Aorta (tissue), 5 donors: ENCODE measurements at regions not wholly inside any gene's neighbourhood (a gene's known extent, or its start where the extent isn't known, plus 50 kb on each side); places are given as distances from the start of the nearest gene placed in this dataset.

ENCODE experiments used
- ATAC-seq: fragments of 200-7000 bp; cut with Tn5 transposase; one replicate; pipeline ENCODE4 v1.9.1; 2022; ENCODE audit warnings: moderate library complexity; ENCODE audit not compliant: low FRiP score
- DNase-seq, 2 donors: peaks; one replicate each; pipeline ENCODE4 v3.0.0-alpha.2; 2020
- H3K27ac ChIP-seq, 2 donors: one replicate each; pipeline ENCODE4 v1.5.1; 2013; ENCODE audit warnings: low read length in 2 of 2, mild to moderate bottlenecking in 2 of 2, moderate library complexity in 2 of 2, control low read depth in 1 of 2, inconsistent platforms in 1 of 2, low read depth in 1 of 2
- H3K27me3 ChIP-seq, 2 donors: one replicate each; pipeline ENCODE4 v1.6.1; 2013; ENCODE audit warnings: control low read depth in 1 of 2, low read length in 1 of 2, mild to moderate bottlenecking in 1 of 2, moderate library complexity in 1 of 2; ENCODE audit not compliant: insufficient read depth in 2 of 2, control insufficient read depth in 1 of 2
- H3K36me3 ChIP-seq, 2 donors: one replicate each; pipeline ENCODE4 v1.6.1; 2013; ENCODE audit warnings: control low read depth in 1 of 2, low read length in 1 of 2, mild to moderate bottlenecking in 1 of 2; ENCODE audit not compliant: insufficient read depth in 2 of 2, control insufficient read depth in 1 of 2
- H3K4me1 ChIP-seq, 2 donors: one replicate each; pipeline ENCODE4 v1.6.1; 2013; ENCODE audit warnings: low read length in 2 of 2, control low read depth in 1 of 2, mild to moderate bottlenecking in 1 of 2, moderate library complexity in 1 of 2; ENCODE audit not compliant: insufficient read depth in 2 of 2, control insufficient read depth in 1 of 2
- H3K4me3 ChIP-seq, 2 donors: one replicate each; pipeline ENCODE4 v1.5.1; 2013; ENCODE audit warnings: low read length in 2 of 2, control low read depth in 1 of 2, mild to moderate bottlenecking in 1 of 2
- H3K9me3 ChIP-seq: one replicate; pipeline ENCODE4 v1.6.1; 2013; ENCODE audit warnings: mild to moderate bottlenecking, low read length; ENCODE audit not compliant: control insufficient read depth
- WGBS, 2 donors: extraction: QIAGEN DNeasy Blood & Tissue Kit; methylation state at CpG; one replicate each; pipeline ENCODE4 v1.1.7; 2013; 5-methylcytosine and 5-hydroxymethylcytosine counted together
- intact Hi-C, 2 donors: fragments of 100-400 bp; cut with DNase I; formaldehyde crosslinking; loops; one replicate each; pipeline versions ENCODE4 v1.14.2 to v1.15.0; 2022
- donor health status: healthy with polysubstance abuse.
- donor health status: Bipolar disorder and iron deficiency.
- donor health status: DM: no; HTN: no; CAD: no.
- donor health status: DM: no; HTN: no; CAD: no.
- donor health status: DM: yes; HTN: yes; CAD: no.

DNA sequence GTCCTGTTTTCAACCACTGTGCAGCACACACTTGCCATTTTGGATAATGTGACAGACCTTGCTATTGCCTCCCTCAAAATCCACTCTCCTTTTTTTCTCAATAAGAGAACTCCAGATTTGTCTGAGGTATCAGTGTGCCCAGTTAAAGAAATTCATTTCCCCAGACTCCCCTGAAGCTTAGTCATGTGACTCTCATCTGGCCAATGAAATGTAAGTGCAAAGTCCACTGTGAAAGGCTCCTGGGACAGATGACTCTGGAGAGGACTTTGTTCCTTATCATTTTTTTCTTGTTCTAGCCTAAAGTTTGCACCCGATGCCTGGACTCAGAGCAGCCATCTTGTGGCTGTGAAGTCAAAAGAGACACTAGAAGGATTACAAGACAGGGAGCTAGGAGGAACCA is 268.6 kb upstream of the LRTM1 start:
- DNase-seq (no peak), ATAC-seq (no peak)
- intact Hi-C loops: no loop called here
- Histone ChIP-seq H3K9me3 (no peaks in the 10 kb centered on the region), H3K4me1 (no peaks in the 10 kb centered on the region), H3K27me3 (peaks cover 0 to 2% of the 10 kb centered on the region in 2 donors), H3K4me3 (no peak overlapping the region), H3K36me3 (no peaks in the 10 kb centered on the region), H3K27ac (no peak overlapping the region)
- 75 to 78% methylated on average over 1 of the region's 1 CpG for WGBS, 2 donors

DNA sequence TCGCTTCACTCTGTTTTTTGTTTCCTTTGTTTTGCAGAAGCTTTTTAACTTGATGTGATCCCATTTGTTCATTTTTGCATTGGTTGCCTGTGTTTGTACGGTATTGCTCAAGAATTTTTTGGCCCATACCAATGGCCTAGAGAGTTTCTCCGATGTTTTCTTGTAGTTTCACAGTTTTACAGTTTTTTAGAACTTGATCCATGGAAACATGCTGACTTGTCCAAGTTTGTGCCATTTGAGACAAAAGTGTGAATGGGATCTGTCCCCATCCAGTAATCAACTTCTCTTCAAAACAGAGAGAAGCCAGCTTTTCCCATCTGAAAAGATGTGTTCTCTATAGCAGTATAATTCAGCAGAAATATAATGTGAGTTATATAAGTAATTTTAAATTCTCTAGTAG is 266.5 kb upstream of the LRTM1 start:
- ATAC-seq: no peak
- WGBS, 2 donors: 92 to 93% methylated on average over 3 of the region's 3 CpGs
- no peak for DNase-seq
- intact Hi-C loops: no loop called here
- H3K4me1 ChIP-seq: no peaks in the 10 kb centered on the region
- no peaks in the 10 kb centered on the region for H3K36me3 ChIP-seq
- H3K27ac ChIP-seq: no peak overlapping the region
- no peaks in the 10 kb centered on the region for H3K27me3 ChIP-seq
- peaks cover under 1% of the 10 kb centered on the region for H3K9me3 ChIP-seq
- no peak overlapping the region for H3K4me3 ChIP-seq

DNA sequence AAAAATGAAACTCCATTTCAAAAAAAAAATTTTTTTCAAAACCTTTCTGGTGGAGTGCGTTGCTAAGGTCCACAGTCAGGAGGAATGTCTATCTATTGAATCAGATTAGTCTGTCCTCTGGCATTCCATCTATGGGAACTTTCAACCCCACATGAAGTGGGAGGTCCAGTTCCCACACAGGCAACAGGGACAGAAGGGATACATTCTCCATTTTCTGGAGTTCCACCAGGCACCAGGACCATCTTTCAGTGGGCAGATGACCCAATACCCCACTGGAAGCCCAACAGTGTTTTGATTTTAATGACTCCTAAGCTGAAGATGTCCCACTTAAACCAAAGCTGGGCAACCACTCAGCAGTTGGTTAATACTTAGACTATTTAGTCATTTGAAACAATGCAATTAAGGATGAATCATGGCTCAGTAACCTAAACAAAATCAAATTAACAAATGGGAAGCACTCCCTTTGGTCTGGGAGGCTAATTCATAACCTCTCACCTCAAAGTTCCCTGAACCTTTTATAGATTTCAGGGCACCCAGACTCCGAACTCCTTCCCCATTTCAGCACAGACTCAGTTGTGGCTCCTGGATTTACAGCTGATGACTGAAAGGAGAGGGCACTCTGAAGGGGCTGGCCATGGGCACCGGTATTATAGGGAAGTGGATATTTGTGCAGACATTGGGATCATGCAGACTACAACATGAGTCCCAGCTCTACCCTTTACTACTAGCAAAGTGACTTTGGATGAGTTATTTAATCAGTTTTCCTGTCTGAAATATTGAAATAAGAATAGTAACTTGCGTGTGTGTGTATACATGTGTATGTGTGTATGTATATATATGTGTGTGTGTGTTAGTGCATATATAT is 264.3 kb upstream of the LRTM1 start:
- Histone ChIP-seq H3K4me3 (no peak overlapping the region), H3K4me1 (no peaks in the 10 kb centered on the region), H3K9me3 (peaks cover 5% of the 10 kb centered on the region), H3K36me3 (no peaks in the 10 kb centered on the region), H3K27ac (no peak overlapping the region), H3K27me3 (no peaks in the 10 kb centered on the region)
- ATAC-seq (no peak), DNase-seq (no peak)
- intact Hi-C loops: no loop called here
- WGBS, 2 donors: 75 to 79% methylated on average over 4 of the region's 4 CpGs

DNA sequence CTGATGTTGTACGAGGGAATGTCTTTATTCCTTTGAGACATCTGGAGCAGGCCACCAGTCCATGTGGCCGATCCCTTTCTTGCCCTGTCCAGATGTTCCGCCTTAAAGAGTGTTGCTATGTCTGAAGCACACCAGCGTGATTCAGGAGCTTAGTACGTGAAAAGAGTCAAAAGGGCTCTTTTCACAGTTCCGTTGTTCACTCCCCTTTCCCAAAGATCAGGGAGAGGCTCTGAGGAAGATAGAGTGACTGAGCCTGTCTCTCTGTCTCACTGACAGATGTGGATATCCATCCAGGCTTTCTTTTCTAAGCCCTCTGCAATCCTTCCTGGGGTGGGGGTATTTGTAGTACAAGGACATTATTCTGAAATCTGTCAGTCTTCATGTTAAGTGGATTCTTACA is 262.5 kb upstream of the LRTM1 start:
- no peak for DNase-seq
- Histone ChIP-seq H3K4me1 (no peaks in the 10 kb centered on the region), H3K36me3 (no peaks in the 10 kb centered on the region), H3K4me3 (no peak overlapping the region), H3K27me3 (no peaks in the 10 kb centered on the region), H3K9me3 (peaks cover 5% of the 10 kb centered on the region), H3K27ac (no peak overlapping the region)
- intact Hi-C loops: no loop called here
- no peak for ATAC-seq
- 38 to 46% methylated on average over 6 of the region's 6 CpGs for WGBS, 2 donors

DNA sequence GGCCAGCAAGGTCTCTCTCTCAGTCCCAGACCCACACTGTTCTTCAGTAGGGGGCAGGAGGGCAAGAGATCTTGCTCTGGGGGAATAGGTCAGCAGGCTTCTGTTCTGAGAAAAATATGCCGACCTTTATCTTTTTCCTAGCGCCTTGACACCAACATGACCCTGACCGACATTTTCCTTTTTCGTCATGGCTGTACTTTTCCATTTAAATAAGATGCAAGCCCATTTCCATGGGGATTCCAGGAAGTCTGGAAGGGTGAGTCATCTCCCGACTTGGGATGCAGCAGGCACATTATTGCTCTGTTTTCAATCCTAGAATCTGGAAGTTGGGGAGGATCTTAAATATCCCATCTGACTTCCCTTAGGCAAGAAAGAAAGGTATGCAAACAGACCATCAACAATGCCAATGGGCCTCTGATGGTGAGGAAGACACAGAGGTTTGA is 261.5 kb upstream of the LRTM1 start:
- intact Hi-C loops: loop anchor here (5.0 to 10.0 kb wide), 2 partner anchors 337 to 765 kb away; no protein-coding TSS in a partner anchor
- Histone ChIP-seq H3K9me3 (peaks cover 5% of the 10 kb centered on the region), H3K4me3 (no peak overlapping the region), H3K27ac (no peak overlapping the region), H3K4me1 (no peaks in the 10 kb centered on the region), H3K36me3 (no peaks in the 10 kb centered on the region), H3K27me3 (no peaks in the 10 kb centered on the region)
- ATAC-seq (no peak), DNase-seq (no peak)
- 49 to 50% methylated on average over 5 of the region's 5 CpGs for WGBS, 2 donors

DNA sequence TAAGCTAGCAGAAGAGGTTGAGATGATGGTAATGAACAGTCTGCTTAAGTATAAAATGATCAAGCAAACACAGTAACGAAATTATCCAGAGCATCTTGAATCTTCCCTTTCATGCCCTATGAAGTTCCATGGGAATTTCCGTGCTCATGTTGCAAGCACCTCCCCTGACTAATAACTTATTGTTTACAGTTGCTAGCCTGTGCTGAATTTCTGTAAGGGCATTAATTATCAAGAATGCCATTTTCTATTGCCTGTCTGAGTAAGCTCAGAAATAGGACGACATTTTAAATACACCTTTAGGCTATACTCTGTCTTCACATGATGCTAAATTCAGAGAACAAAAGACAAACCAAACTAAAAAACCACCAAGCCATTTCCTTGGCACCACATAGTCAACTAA is 257.5 kb upstream of the LRTM1 start:
- Histone ChIP-seq H3K36me3 (no peaks in the 10 kb centered on the region), H3K4me3 (no peak overlapping the region), H3K9me3 (peaks cover 5% of the 10 kb centered on the region), H3K4me1 (no peaks in the 10 kb centered on the region), H3K27me3 (no peaks in the 10 kb centered on the region), H3K27ac (no peak overlapping the region)
- intact Hi-C loops: loop anchor here (5.0 to 10.0 kb wide), 2 partner anchors 333 to 761 kb away; no protein-coding TSS in a partner anchor
- ATAC-seq (no peak), DNase-seq (no peak)
- WGBS, 2 donors: 85 to 86% methylated on average over 3 of the region's 3 CpGs

DNA sequence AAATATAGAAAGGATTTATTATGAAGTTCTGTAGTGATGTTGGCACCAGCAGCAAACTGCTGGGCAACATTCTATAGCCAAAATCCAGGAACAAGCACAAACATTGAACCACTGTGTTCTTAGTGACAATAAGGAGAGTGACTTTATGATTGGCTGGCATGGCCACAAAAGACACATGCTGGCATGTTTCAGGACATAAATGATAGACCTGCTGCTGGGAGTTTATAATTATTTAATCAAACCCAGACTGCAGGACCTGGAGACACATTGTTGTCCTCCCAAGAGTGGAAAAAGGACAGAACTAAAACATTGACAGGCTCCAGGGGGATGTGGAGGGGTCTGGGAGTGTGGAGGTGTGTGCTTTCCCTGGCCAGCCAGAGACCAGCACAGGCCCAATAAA is 255.3 kb upstream of the LRTM1 start:
- intact Hi-C loops: loop anchor here in 1 of 2 donors (5.0 to 10.0 kb wide), 2 partner anchors 331 to 758 kb away; no protein-coding TSS in a partner anchor
- H3K4me3 ChIP-seq: no peak overlapping the region
- H3K36me3 ChIP-seq: no peaks in the 10 kb centered on the region
- no peaks in the 10 kb centered on the region for H3K4me1 ChIP-seq
- no peaks in the 10 kb centered on the region for H3K9me3 ChIP-seq
- no peak overlapping the region for H3K27ac ChIP-seq
- ATAC-seq (no peak), DNase-seq (no peak)
- H3K27me3 ChIP-seq: no peaks in the 10 kb centered on the region

DNA sequence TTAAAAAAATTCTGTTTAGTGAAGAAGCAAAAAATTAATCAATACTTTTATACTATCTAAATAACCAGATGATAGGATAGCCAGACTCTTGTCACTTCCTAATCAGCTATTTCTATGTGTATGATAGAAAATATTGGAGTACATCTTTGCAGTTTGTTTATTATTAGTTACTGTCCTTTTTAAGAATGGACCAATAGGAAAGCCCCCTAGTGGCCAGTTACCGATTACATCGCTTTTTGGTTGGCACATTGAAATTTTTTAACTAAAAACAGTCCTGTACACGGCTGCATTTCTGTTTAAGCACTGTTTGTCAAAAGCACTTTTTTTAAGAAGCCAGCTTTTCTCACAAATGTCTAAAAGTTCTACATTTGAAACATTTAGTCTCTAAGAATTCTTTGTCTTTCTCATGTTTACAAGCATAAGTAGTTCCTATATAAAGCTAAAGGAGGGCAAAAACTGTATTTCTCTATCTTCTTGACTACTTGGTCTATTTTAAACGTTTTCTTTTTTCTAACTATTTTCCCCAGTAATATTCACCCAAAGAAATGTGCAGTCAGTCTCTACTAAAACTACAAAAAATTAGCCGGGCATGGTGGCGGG is 253.2 kb upstream of the LRTM1 start:
- DNase-seq (no peak), ATAC-seq (no peak)
- intact Hi-C loops: loop anchor here in 1 of 2 donors (5.0 to 10.0 kb wide), 2 partner anchors 329 to 756 kb away; no protein-coding TSS in a partner anchor
- Histone ChIP-seq H3K4me3 (no peak overlapping the region), H3K4me1 (no peaks in the 10 kb centered on the region), H3K36me3 (no peaks in the 10 kb centered on the region), H3K27me3 (no peaks in the 10 kb centered on the region), H3K27ac (no peak overlapping the region), H3K9me3 (no peaks in the 10 kb centered on the region)
- WGBS, 2 donors: 34% methylated on average over 6 of the region's 6 CpGs

DNA sequence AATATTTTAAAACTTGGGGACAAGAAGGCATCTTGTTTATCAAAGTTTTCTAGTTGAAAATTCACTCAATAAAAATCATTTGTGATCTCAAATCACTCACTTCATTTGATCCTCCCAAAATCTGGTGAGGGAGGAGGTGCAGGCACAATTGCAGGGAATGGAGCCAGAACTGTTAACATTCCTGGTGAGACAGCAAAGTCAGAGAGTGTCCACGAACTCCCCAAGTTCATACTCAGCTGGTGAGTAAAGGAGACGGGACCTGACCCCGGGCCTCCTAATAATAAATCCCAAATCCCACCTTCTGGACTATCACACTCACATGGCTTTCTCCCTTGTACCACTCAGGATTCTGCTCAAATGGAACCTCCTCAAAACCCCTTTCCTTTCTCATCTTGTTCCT is 252.3 kb upstream of the LRTM1 start:
- ATAC-seq (no peak), DNase-seq (no peak)
- Histone ChIP-seq H3K9me3 (no peaks in the 10 kb centered on the region), H3K4me1 (no peaks in the 10 kb centered on the region), H3K27me3 (no peaks in the 10 kb centered on the region), H3K36me3 (no peaks in the 10 kb centered on the region), H3K4me3 (no peak overlapping the region), H3K27ac (no peak overlapping the region)
- intact Hi-C loops: loop anchor here in 1 of 2 donors (5.0 to 10.0 kb wide), 2 partner anchors 328 to 755 kb away; no protein-coding TSS in a partner anchor
- 77 to 79% methylated on average over 3 of the region's 3 CpGs for WGBS, 2 donors
